Stimulated activated CD4-positive, alpha-beta T cell treated with anti-CD3 and anti-CD28 coated beads, Interleukin-4, amount 100 ng/mL, for 24 hours (primary cell): ENCODE measurements at regions not wholly inside any gene's neighbourhood (a gene's known extent, or its start where the extent isn't known, plus 50 kb on each side); places are given as distances from the start of the nearest gene placed in this dataset.

Source experiments
- DNase-seq: peaks from one replicate; pipeline ENCODE4 v3.0.0-alpha.2; 2020

GRCh38 chr7:41910940-41911600 lies 208.2 kb upstream of the INHBA start:
- no peak for DNase-seq

- DNase-seq: no peak
Measured at GRCh38 chr7:41907444-41907843, 204.6 kb upstream of the INHBA start.

GRCh38 chr7:41900532-41900931 lies 197.6 kb upstream of the INHBA start:
- no peak for DNase-seq

GRCh38 chr7:41899823-41900433 lies 197.0 kb upstream of the INHBA start:
- DNase-seq: no peak

- DNase-seq: no peak
Measured at GRCh38 chr7:41893656-41894055, 190.8 kb upstream of the INHBA start.

GRCh38 chr7:41892356-41893100 lies 189.6 kb upstream of the INHBA start:
- no peak for DNase-seq

GRCh38 chr7:41891950-41892349 lies 189.1 kb upstream of the INHBA start:
- DNase-seq: no peak

- DNase-seq: no peak
Measured at GRCh38 chr7:41890631-41891274, 187.9 kb upstream of the INHBA start.

- DNase-seq: no peak
Measured at GRCh38 chr7:41889472-41889871, 186.6 kb upstream of the INHBA start.

- DNase-seq: no peak
Measured at GRCh38 chr7:41889040-41889439, 186.2 kb upstream of the INHBA start.

- DNase-seq: no peak
Measured at GRCh38 chr7:41887416-41887815, 184.5 kb upstream of the INHBA start.

GRCh38 chr7:41886901-41887311 lies 184.0 kb upstream of the INHBA start:
- no peak for DNase-seq

GRCh38 chr7:41886262-41886900 lies 183.5 kb upstream of the INHBA start:
- no peak for DNase-seq

- DNase-seq: no peak
Measured at GRCh38 chr7:41885748-41886147, 182.9 kb upstream of the INHBA start.

- DNase-seq: no peak
Measured at GRCh38 chr7:41885078-41885477, 182.2 kb upstream of the INHBA start.

GRCh38 chr7:41882745-41883420 lies 180.0 kb upstream of the INHBA start:
- no peak for DNase-seq

GRCh38 chr7:41882256-41882655 lies 179.4 kb upstream of the INHBA start:
- DNase-seq: no peak

- DNase-seq: peak; percentile 85
Measured at GRCh38 chr7:41881331-41882130, 178.6 kb upstream of the INHBA start.

- DNase-seq: no peak
Measured at GRCh38 chr7:41880107-41880506, 177.2 kb upstream of the INHBA start.

GRCh38 chr7:41879403-41879802 lies 176.5 kb upstream of the INHBA start:
- no peak for DNase-seq
